ENCODE measurements at regions not wholly inside any gene's neighbourhood (a gene's known extent, or its start where the extent isn't known, plus 50 kb on each side); places are given as distances from the start of the nearest gene placed in this dataset.

DNA sequence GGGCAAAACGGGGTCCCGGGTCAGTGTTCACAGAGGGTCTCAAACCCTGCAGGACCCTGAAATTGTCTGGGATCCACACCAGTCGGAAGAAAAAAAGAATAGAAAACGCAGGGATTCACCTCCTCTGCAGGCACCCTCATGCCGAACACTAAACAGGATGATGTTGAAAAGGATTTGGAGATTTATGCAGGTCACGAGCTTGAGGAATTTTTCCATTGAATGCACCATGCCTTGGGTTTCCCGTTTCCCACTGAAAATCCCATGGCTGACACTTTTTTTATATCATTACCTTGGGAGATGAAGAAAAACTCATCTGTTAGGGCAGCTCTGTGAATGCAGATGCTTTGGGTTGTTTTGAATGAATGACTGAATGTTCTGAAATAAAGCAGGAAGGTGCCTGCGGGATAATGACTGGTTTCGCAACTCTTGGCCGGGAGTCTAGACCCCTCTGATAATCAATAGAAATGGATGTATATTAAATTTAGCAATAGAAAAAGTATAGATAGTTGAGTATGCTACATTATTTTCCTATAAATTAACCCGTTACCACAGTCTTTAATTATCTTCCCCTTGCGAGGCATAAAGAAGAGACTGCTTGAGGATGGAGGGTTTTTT lies 147.5 kb upstream of the AFDN start:
- no peak for TF ChIP-seq MYC (IDR thresholded peaks at IDR 0.05; ENCODE audit: low read depth, low read length)
- TF ChIP-seq POLR2A (IDR thresholded peaks at IDR 0.05; ENCODE audit: extremely low read depth, insufficient read length): no peak
- TF ChIP-seq CTCF (IDR thresholded peaks at IDR 0.05; ENCODE audit: low read depth, low read length): no peak
- TF ChIP-seq, protein P1, sequence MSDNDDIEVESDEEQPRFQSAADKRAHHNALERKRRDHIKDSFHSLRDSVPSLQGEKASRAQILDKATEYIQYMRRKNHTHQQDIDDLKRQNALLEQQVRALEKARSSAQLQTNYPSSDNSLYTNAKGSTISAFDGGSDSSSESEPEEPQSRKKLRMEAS (IDR thresholded peaks at IDR 0.05; ENCODE audit: low read depth, low read length): no peak
- DNase-seq (ENCODE audit: low read depth): no peak
- H3K4me3 ChIP-seq (ENCODE audit: low read depth, low read length): no peak overlapping the region

DNA sequence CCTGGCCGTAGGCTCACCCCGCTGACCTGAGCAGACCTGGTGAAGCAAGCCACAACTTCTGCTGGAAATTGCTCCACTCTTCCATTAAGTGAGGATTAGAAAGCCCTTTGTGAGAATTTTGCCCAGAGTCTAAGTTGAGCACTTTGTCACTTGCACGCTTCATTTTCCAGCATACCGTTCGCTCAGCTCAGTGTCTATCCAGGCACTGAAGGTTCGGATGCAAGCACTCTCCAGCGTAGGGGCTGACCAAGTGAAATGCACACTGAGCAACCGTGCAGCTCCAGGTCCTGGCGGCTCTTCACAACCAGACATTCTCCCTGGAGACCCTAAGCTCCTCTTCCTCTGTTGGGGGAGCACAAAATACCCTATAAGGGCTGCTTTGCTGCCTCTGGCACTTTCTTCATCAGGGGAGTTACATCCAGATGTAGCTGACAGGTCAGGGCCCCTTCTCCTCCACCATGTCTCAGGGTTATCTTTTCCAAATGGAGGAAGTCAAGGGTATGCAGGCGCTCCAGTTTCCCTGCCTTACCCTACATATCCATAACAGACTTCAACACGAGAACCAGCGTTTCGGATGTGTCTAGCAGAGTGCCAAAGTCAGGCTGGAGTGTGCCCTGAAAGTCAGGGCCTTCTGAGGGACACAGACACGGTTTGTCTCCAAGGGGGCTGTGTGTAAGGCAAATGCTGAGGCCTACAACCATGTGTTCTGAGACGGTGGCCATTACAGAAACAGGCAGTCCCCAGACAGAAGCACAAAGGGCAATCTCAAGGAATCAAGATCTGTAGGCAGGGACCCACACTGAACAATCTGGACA lies 146.7 kb upstream of the AFDN start:
- H3K4me3 ChIP-seq (ENCODE audit: low read depth, low read length): no peak overlapping the region
- TF ChIP-seq, protein P1 (IDR thresholded peaks at IDR 0.05; ENCODE audit: low read depth, low read length): no peak
- TF ChIP-seq POLR2A (IDR thresholded peaks at IDR 0.05; ENCODE audit: extremely low read depth, insufficient read length) (no peak), CTCF (IDR thresholded peaks at IDR 0.05; ENCODE audit: low read depth, low read length) (no peak), MYC (IDR thresholded peaks at IDR 0.05; ENCODE audit: low read depth, low read length) (no peak)

DNA sequence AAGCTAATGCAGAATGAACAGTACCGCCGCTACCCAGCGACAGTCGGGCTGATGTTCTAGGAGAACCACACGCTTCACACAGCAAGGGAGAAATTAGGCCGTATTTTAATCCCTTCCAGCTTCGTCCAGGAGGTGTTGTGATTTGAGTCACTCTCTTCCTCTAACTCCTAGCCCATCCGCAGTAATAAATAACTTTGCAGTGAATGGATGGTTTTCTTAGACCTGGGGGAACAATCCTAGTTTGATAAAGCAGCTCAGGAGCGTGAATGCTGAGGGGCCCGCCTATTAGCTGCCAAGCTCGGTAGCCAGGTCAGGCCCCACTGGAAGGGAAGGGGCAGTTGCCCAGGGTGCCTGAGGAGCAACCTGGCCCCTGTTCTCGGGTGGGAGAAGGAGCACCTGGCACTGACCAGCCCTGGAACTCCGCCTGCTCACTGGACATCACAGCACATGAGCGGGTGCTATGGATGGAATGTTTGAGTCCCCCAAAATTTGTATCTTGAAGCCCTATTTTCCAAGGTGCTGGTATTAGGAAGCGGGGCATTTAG lies 146.0 kb upstream of the AFDN start:
- TF ChIP-seq, protein P1 (IDR thresholded peaks at IDR 0.05; ENCODE audit: low read depth, low read length): no peak
- TF ChIP-seq CTCF (IDR thresholded peaks at IDR 0.05; ENCODE audit: low read depth, low read length): no peak
- TF ChIP-seq POLR2A (IDR thresholded peaks at IDR 0.05; ENCODE audit: extremely low read depth, insufficient read length): no peak
- no peak for TF ChIP-seq MYC (IDR thresholded peaks at IDR 0.05; ENCODE audit: low read depth, low read length)
- no peak for DNase-seq (ENCODE audit: low read depth)
- no peak overlapping the region for H3K4me3 ChIP-seq (ENCODE audit: low read depth, low read length)

More for the DNA sequence above, 146.7 kb upstream of the AFDN start:
- no peak for DNase-seq (ENCODE audit: low read depth)

DNA sequence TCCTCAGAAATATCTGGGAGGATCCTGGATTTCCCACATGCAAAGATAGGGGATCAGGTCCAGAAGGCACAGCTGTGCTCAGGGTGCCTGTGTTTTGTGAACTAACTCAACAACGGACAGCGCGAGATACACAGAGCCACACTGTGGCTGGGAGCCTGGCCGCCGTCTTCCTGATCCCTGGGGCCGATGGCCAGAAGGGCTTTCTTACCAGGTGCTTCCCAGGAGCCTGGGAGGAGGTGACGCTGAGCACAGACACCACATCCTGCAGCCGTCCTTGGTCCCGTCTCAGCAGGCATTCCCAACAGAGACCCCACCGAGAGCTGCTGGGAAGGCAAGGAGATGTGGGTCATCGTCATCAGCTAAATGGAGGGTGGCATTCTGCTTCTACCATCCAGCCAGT lies 144.6 kb upstream of the AFDN start:
- TF ChIP-seq CTCF (IDR thresholded peaks at IDR 0.05; ENCODE audit: low read depth, low read length) (no peak), POLR2A (IDR thresholded peaks at IDR 0.05; ENCODE audit: extremely low read depth, insufficient read length) (no peak), MYC (IDR thresholded peaks at IDR 0.05; ENCODE audit: low read depth, low read length) (no peak)
- TF ChIP-seq, protein P1 (IDR thresholded peaks at IDR 0.05; ENCODE audit: low read depth, low read length): no peak
- no peak for DNase-seq (ENCODE audit: low read depth)
- H3K4me3 ChIP-seq (ENCODE audit: low read depth, low read length): no peak overlapping the region

- TF ChIP-seq POLR2A (IDR thresholded peaks at IDR 0.05; ENCODE audit: extremely low read depth, insufficient read length) (no peak), MYC (IDR thresholded peaks at IDR 0.05; ENCODE audit: low read depth, low read length) (no peak), CTCF (IDR thresholded peaks at IDR 0.05; ENCODE audit: low read depth, low read length) (no peak)
- TF ChIP-seq, protein P1 (IDR thresholded peaks at IDR 0.05; ENCODE audit: low read depth, low read length): no peak
- no peak for DNase-seq (ENCODE audit: low read depth)
- H3K4me3 ChIP-seq (ENCODE audit: low read depth, low read length): no peak overlapping the region
These were observed 144.1 kb upstream of the AFDN start for GRCh38 chr6:167682546-167683027.
